GM12878 (cell line): ENCODE measurements at regions not wholly inside any gene's neighbourhood (a gene's known extent, or its start where the extent isn't known, plus 50 kb on each side); places are given as distances from the start of the nearest gene placed in this dataset.

Experiments
- ATAC-seq: fragments of 200-7000 bp; cut with Tn5 transposase; 3 replicates; pipeline ENCODE4 v1.9.1; 2020; ENCODE audit warnings: mild to moderate bottlenecking, moderate library complexity
- BruUV-seq: library from RNA; stranded (reverse); fragments of 400-500 nt; replicated peaks from 2 replicates; lab custom pipeline; 2021; lab: Mats Ljungman, UMichigan
- CTCF ChIA-PET: fragments of 300-600 bp; sonication (Branson Sonifier 250); formaldehyde crosslinking; extraction: SDS; loops from one replicate; lab custom pipeline; 2021; ENCODE audit warnings: inconsistent platforms; lab: Yijun Ruan, JAX
- POLR2A ChIA-PET: fragments of 350-600 bp; formaldehyde crosslinking; extraction: SDS; loops from one replicate; lab custom pipeline; 2021; ENCODE audit warnings: inconsistent platforms; lab: Charles Lee
- RAD21 ChIA-PET: fragments of 300-600 bp; sonication (Branson Sonifier 250); formaldehyde crosslinking; loops from one replicate; lab custom pipeline; 2023; ENCODE audit warnings: antibody characterized with exemption; ENCODE audit not compliant: unreplicated experiment; lab: Charles Lee
- SMC1A ChIA-PET: fragments of 300-600 bp; sonication (Branson Sonifier 250); formaldehyde crosslinking; loops from one replicate; lab custom pipeline; 2023; ENCODE audit not compliant: unreplicated experiment, uncharacterized antibody; lab: Charles Lee
- DNase-seq: peaks from one replicate; pipeline ENCODE4 v3.0.0-alpha.2; 2011; ENCODE audit warnings: low read depth, low spot score
- FAIRE-seq: peaks from 3 replicates; lab custom pipeline; 2011; peaks lifted over from hg19 to GRCh38; lab: Jason Lieb, UNC
- H2AFZ ChIP-seq: 2 replicates; pipeline ENCODE4 v1.6.0; 2011; ENCODE audit warnings: low read depth, low read length, control low read depth; ENCODE audit not compliant: control insufficient read depth
- H3K27ac ChIP-seq: 2 replicates; pipeline ENCODE4 v1.5.1; 2011; ENCODE audit warnings: control low read depth; ENCODE audit not compliant: control insufficient read depth, insufficient read depth
- H3K27me3 ChIP-seq, 2 experiments: replicated peaks in 1 of 2; 2 replicates each; pipeline versions ENCODE4 v1.6.0 to v1.6.1; 2011; ENCODE audit warnings: low read length in 1 of 2; ENCODE audit not compliant: control insufficient read depth in 2 of 2, insufficient read depth in 2 of 2
- H3K36me3 ChIP-seq, 2 experiments: 2 replicates each; pipeline ENCODE4 v1.5.1; 2011; ENCODE audit warnings: low read length in 1 of 2; ENCODE audit not compliant: control insufficient read depth in 2 of 2, insufficient read depth in 2 of 2
- H3K4me1 ChIP-seq: 2 replicates; pipeline ENCODE4 v1.6.1; 2011; ENCODE audit warnings: mild to moderate bottlenecking, low read length, moderate library complexity, mixed read lengths; ENCODE audit not compliant: control insufficient read depth, insufficient read depth
- H3K4me2 ChIP-seq: 2 replicates; pipeline ENCODE4 v1.6.0; 2011; ENCODE audit warnings: control low read depth; ENCODE audit not compliant: control insufficient read depth, insufficient read depth
- H3K4me3 ChIP-seq: fragments of 200-600 bp; sonication (generic); 2 replicates; pipeline ENCODE4 v1.5.1; 2016
- H3K79me2 ChIP-seq: 2 replicates; pipeline ENCODE4 v1.6.0; 2011; ENCODE audit warnings: low read length; ENCODE audit not compliant: control insufficient read depth, insufficient read depth
- H3K9ac ChIP-seq: 2 replicates; pipeline ENCODE4 v1.8.0; 2011; ENCODE audit warnings: low read length, control low read depth, mixed read lengths; ENCODE audit not compliant: control insufficient read depth, insufficient read depth
- H3K9me3 ChIP-seq: replicated peaks from 3 replicates; pipeline ENCODE4 v1.5.1; 2011; ENCODE audit warnings: mild to moderate bottlenecking, low read length; ENCODE audit not compliant: control insufficient read depth, insufficient read depth
- H4K20me1 ChIP-seq: 2 replicates; pipeline ENCODE4 v1.6.0; 2011; ENCODE audit not compliant: control insufficient read depth, insufficient read depth
- ASH2L ChIP-seq: fragments of 300-600, 200-600 bp; sonication (generic); IDR thresholded peaks from 2 replicates; pipeline ENCODE4 v1.6.1; 2017; ENCODE audit warnings: low read depth, mild to moderate bottlenecking, borderline replicate concordance
- BCL3 ChIP-seq: IDR thresholded peaks from 2 replicates; pipeline ENCODE4 v1.6.1; 2011; ENCODE audit warnings: borderline replicate concordance, low read depth, mild to moderate bottlenecking, moderate library complexity, low read length; ENCODE audit not compliant: insufficient read depth, poor library complexity, severe bottlenecking
- BCLAF1 ChIP-seq: fragments of 450-650 bp; IDR thresholded peaks from 2 replicates; pipeline ENCODE4 v1.6.1; 2017; ENCODE audit warnings: antibody characterized with exemption, mild to moderate bottlenecking, moderate library complexity
- MLLT1 ChIP-seq: fragments of 450-650 bp; IDR thresholded peaks from 2 replicates; pipeline ENCODE4 v1.6.1; 2016; ENCODE audit warnings: mild to moderate bottlenecking
- POU2F2 ChIP-seq: IDR thresholded peaks from 3 replicates; pipeline ENCODE4 v1.6.1; 2011; ENCODE audit warnings: low read depth, mild to moderate bottlenecking, low read length, borderline replicate concordance
- RFX5 ChIP-seq: IDR thresholded peaks from 2 replicates; pipeline ENCODE4 v1.6.1; 2011; ENCODE audit warnings: low read depth, low read length, improper control_type of control experiment
- WGBS: methylation state at CpG from one replicate; pipeline ENCODE4 v1.1.6; 2016; ENCODE audit warnings: low lambda C conversion rate; ENCODE audit not compliant: insufficient replicate concordance, insufficient coverage; ENCODE audit errors: missing lambda C conversion rate; 5-methylcytosine and 5-hydroxymethylcytosine counted together
- in situ Hi-C: fragments of 300-500 bp; cut with MboI; formaldehyde crosslinking; loops from 9 replicates; pipeline ENCODE4 v1.14.3; 2018; ENCODE audit warnings: mixed read lengths
- intact Hi-C: fragments of 100-400 bp; cut with micrococcal nuclease; formaldehyde crosslinking; loops from one replicate; pipeline ENCODE4 v1.14.2; 2022; ENCODE audit not compliant: unreplicated experiment

GRCh38 chr5:4113905-4114304, 518.3 kb downstream of the IRX1 start:
- in situ Hi-C loops: no loop called here
- WGBS: 49% methylated on average over 9 of the region's 9 CpGs
- BruUV-seq: no TSS peak
- Histone ChIP-seq H3K9ac (no peak overlapping the region), H3K4me3 (no peak overlapping the region), H2AFZ (no peak overlapping the region), H3K4me2 (no peak overlapping the region), H3K27ac (no peak overlapping the region), H3K79me2 (no peaks in the 10 kb centered on the region), H3K27me3 (no peaks in the 10 kb centered on the region), H4K20me1 (no peaks in the 10 kb centered on the region), H3K9me3 (no peaks in the 10 kb centered on the region; the same call in 2 of the 3 replicates), H3K4me1 (no peaks in the 10 kb centered on the region), H3K36me3 (no peaks in the 10 kb centered on the region)
- no peak for DNase-seq
- no peak for ATAC-seq
- ChIA-PET CTCF (no interaction called here), POLR2A (no interaction called here), SMC1A (no interaction called here), RAD21 (no interaction called here)
- intact Hi-C loops: no loop called here
- TF ChIP-seq ASH2L: no peak
- FAIRE-seq: no peak

- DNase-seq: no peak
- H4K20me1 ChIP-seq: no peaks in the 10 kb centered on the region
- ChIA-PET CTCF (no interaction called here), RAD21 (no interaction called here), SMC1A (no interaction called here), POLR2A (no interaction called here)
- TF ChIP-seq RFX5: no peak
- no peak for TF ChIP-seq POU2F2
- no peak for TF ChIP-seq BCLAF1
- no peak for TF ChIP-seq MLLT1
- peak; percentile 31 for TF ChIP-seq BCL3
- H3K9ac ChIP-seq: no peak overlapping the region
- 31% methylated on average over 4 of the region's 4 CpGs for WGBS
- H3K4me2 ChIP-seq: no peak overlapping the region
- ATAC-seq: no peak
- intact Hi-C loops: no loop called here
- no peaks in the 10 kb centered on the region for H3K36me3 ChIP-seq
- no peak for FAIRE-seq
- no peaks in the 10 kb centered on the region for H3K79me2 ChIP-seq
- H3K4me1 ChIP-seq: no peaks in the 10 kb centered on the region
- no peaks in the 10 kb centered on the region; the same call in 2 of the 3 replicates for H3K9me3 ChIP-seq
- H3K27me3 ChIP-seq: no peaks in the 10 kb centered on the region
- no peak overlapping the region for H2AFZ ChIP-seq
- no TSS peak for BruUV-seq
- H3K4me3 ChIP-seq: no peak overlapping the region
- in situ Hi-C loops: no loop called here
- H3K27ac ChIP-seq: no peak overlapping the region
These were observed 518.8 kb downstream of the IRX1 start for GRCh38 chr5:4114452-4114851.
